ENCODE measurements at regions not wholly inside any gene's neighbourhood (a gene's known extent, or its start where the extent isn't known, plus 50 kb on each side); places are given as distances from the start of the nearest gene placed in this dataset.
"Not testable (repeated sequence)": the region's sequence is repeated elsewhere in the genome, so short reads cannot be mapped to it uniquely, and the experiment has no call there.

- no peak for DNase-seq (ENCODE audit: low read depth in 4 of 4, low spot score in 3 of 4)
Observed at GRCh38 chr18:1037776-1038175, 133.1 kb downstream of the ADCYAP1 start.

GRCh38 chr18:1039421-1039820 lies 134.8 kb downstream of the ADCYAP1 start:
- DNase-seq (ENCODE audit: low read depth in 4 of 4, low spot score in 3 of 4): no peak

GRCh38 chr18:1043039-1043438 lies 138.4 kb downstream of the ADCYAP1 start:
- not testable (repeated sequence) for DNase-seq (ENCODE audit: low read depth in 4 of 4, low spot score in 3 of 4)

- DNase-seq (ENCODE audit: low read depth in 4 of 4, low spot score in 3 of 4): no peak
Observed at GRCh38 chr18:1045658-1046057, 141.0 kb downstream of the ADCYAP1 start.

- DNase-seq (ENCODE audit: low read depth in 4 of 4, low spot score in 3 of 4): no peak
Observed at GRCh38 chr18:1047406-1047805, 142.7 kb downstream of the ADCYAP1 start.

- no peak for DNase-seq (ENCODE audit: low read depth in 4 of 4, low spot score in 3 of 4)
Observed at GRCh38 chr18:1048032-1048431, 143.4 kb downstream of the ADCYAP1 start.

GRCh38 chr18:1049173-1049572 lies 144.5 kb downstream of the ADCYAP1 start:
- DNase-seq (ENCODE audit: low read depth in 4 of 4, low spot score in 3 of 4): no peak

- DNase-seq (ENCODE audit: low read depth in 4 of 4, low spot score in 3 of 4): no peak
Observed at GRCh38 chr18:1050012-1050657, 145.5 kb downstream of the ADCYAP1 start.

- no peak for DNase-seq (ENCODE audit: low read depth in 4 of 4, low spot score in 3 of 4)
Observed at GRCh38 chr18:1052301-1052700, 147.6 kb downstream of the ADCYAP1 start.

- no peak for DNase-seq (ENCODE audit: low read depth in 4 of 4, low spot score in 3 of 4)
Observed at GRCh38 chr18:1053331-1054315, 149.0 kb downstream of the ADCYAP1 start.

- no peak for DNase-seq (ENCODE audit: low read depth in 4 of 4, low spot score in 3 of 4)
Observed at GRCh38 chr18:1056404-1056803, 151.7 kb downstream of the ADCYAP1 start.

- DNase-seq (ENCODE audit: low read depth in 4 of 4, low spot score in 3 of 4): no peak
Observed at GRCh38 chr18:1057367-1057766, 152.7 kb downstream of the ADCYAP1 start.

GRCh38 chr18:1062588-1062987 lies 157.9 kb downstream of the ADCYAP1 start:
- no peak for DNase-seq (ENCODE audit: low read depth in 4 of 4, low spot score in 3 of 4)

- DNase-seq (ENCODE audit: low read depth in 4 of 4, low spot score in 3 of 4): no peak
Observed at GRCh38 chr18:1075322-1075721, 170.7 kb downstream of the ADCYAP1 start.

- DNase-seq (ENCODE audit: low read depth in 4 of 4, low spot score in 3 of 4): no peak
Observed at GRCh38 chr18:1075876-1076275, 171.2 kb downstream of the ADCYAP1 start.

- no peak for DNase-seq (ENCODE audit: low read depth in 4 of 4, low spot score in 3 of 4)
Observed at GRCh38 chr18:1078301-1078700, 173.6 kb downstream of the ADCYAP1 start.

- DNase-seq (ENCODE audit: low read depth in 4 of 4, low spot score in 3 of 4): not testable (repeated sequence)
Observed at GRCh38 chr18:1083675-1084074, 179.0 kb downstream of the ADCYAP1 start.

- no peak for DNase-seq (ENCODE audit: low read depth in 4 of 4, low spot score in 3 of 4)
Observed at GRCh38 chr18:1090758-1091157, 186.1 kb downstream of the ADCYAP1 start.

GRCh38 chr18:1092228-1092627 lies 187.6 kb downstream of the ADCYAP1 start:
- DNase-seq (ENCODE audit: low read depth in 4 of 4, low spot score in 3 of 4): peak in 1 of 4 donors; percentile 30

- DNase-seq (ENCODE audit: low read depth in 4 of 4, low spot score in 3 of 4): no peak
Observed at GRCh38 chr18:1094409-1094808, 189.7 kb downstream of the ADCYAP1 start.

- DNase-seq (ENCODE audit: low read depth in 4 of 4, low spot score in 3 of 4): not testable (repeated sequence)
Observed at GRCh38 chr18:1097991-1098735, 193.5 kb downstream of the ADCYAP1 start.
